RWPE1 (cell line): ENCODE measurements at regions not wholly inside any gene's neighbourhood (a gene's known extent, or its start where the extent isn't known, plus 50 kb on each side); places are given as distances from the start of the nearest gene placed in this dataset.
"Not testable (repeated sequence)": the region's sequence is repeated elsewhere in the genome, so short reads cannot be mapped to it uniquely, and the experiment has no call there.

ENCODE experiments used
- CTCF ChIA-PET: fragments of 350-600 bp; sonication (Branson Sonifier 250); formaldehyde crosslinking; extraction: SDS; loops from one replicate; lab custom pipeline; 2021; lab: Yijun Ruan, JAX
- POLR2A ChIA-PET: fragments of 400-600 bp; formaldehyde crosslinking; extraction: SDS; loops from one replicate; lab custom pipeline; 2020; ENCODE audit warnings: antibody characterized with exemption; ENCODE audit not compliant: low non-redundant PET; lab: Yijun Ruan, JAX
- DNase-seq: peaks from one replicate; pipeline ENCODE4 v3.0.0; 2012; ENCODE audit warnings: low spot score
- H3K27ac ChIP-seq: fragments of 450-650 bp; 2 replicates; pipeline ENCODE4 v1.5.1; 2017
- CTCF ChIP-seq: fragments of 450-650 bp; conservative IDR thresholded peaks from 2 replicates; pipeline ENCODE4 v1.5.1; 2017; ENCODE audit warnings: low read depth, mild to moderate bottlenecking

DNA sequence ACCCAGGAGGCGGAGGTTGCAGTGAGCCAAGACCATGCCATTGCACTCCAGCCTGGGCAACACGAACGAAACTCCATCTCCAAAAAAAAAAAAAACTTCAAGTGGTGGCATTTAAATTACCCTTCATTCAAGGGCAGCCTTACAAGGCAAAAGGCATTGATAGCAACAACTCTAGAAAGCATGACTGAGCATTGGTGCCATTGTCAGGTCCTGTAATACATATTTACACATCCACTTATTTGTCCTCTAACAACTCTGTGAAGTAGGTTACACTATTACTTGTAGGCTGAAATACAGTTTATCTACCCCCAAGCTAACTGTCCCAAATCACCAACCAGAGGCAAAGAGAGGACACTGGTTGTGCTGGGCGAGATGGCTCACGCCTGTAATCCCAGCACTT, 52.7 kb upstream of the LARP1 start:
- no peak for DNase-seq
- CTCF ChIA-PET = interaction anchor here (0.5 kb wide), 1 partner anchor 27 kb away, joined by 4 read pairs; no protein-coding TSS in a partner anchor
- no peak for TF ChIP-seq CTCF
- POLR2A ChIA-PET = no interaction called here
- no peak overlapping the region for H3K27ac ChIP-seq

GRCh38 chr5:154701725-154702124, 53.5 kb upstream of the LARP1 start:
- POLR2A ChIA-PET, H3K27ac ChIP-seq, DNase-seq: not testable (repeated sequence)
- CTCF ChIA-PET = interaction anchor here (0.5 kb wide), 1 partner anchor 28 kb away, joined by 4 read pairs; no protein-coding TSS in a partner anchor

DNA sequence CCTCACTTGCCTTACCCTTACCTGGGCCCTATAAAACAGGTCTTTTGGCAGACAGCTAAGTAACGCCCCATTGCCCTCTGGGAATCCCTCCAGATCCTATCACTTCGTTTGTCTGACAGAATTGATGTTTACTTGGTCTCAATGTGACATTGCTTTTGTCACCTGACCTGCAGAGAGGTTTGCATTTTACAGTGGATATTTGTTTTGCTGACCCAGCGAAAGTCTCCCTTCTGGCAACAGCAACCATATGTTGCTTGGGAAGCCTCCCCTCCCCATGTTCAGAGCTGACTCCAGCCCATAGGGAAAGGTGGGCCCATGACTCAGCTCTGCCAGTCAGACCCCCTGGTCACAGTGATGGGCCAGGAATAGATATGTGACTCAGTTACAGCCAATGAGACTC, 54.0 kb upstream of the LARP1 start:
- ChIA-PET CTCF (no interaction called here), POLR2A (no interaction called here)
- no peak for TF ChIP-seq CTCF
- no peak for DNase-seq
- H3K27ac ChIP-seq = no peak overlapping the region

GRCh38 chr5:154700289-154700928, 54.8 kb upstream of the LARP1 start:
- CTCF ChIA-PET, H3K27ac ChIP-seq, POLR2A ChIA-PET, DNase-seq: not testable (repeated sequence)

DNA sequence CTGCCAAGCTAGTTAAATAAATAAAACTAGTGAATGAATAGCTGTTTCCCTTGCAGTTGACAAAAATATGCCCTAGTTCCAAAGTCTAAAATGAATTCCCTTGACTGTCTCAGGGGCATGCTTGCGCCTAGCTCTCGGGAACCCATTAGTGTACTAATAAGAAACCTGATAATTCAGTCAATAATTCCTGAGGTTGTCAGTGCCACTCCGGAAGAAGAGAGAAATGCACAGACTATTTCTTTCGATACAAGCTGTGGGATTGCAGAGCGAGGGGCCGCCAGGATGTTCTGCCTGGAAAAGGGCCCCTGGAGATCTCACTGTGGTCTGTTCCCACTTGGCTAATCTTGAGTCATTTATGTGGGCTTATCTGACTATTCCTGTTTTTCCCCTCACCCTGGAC, 56.4 kb upstream of the LARP1 start:
- ChIA-PET CTCF (interaction anchor here (0.7 to 1.0 kb wide), 2 partner anchors 9 to 14 kb away, joined by 3 read pairs; no protein-coding TSS in a partner anchor), POLR2A (no interaction called here)
- no peak overlapping the region for H3K27ac ChIP-seq
- no peak for DNase-seq
- TF ChIP-seq CTCF = no peak

GRCh38 chr5:154697371-154697770, 57.8 kb upstream of the LARP1 start:
- DNase-seq = no peak
- CTCF ChIA-PET = no interaction called here
- POLR2A ChIA-PET = no interaction called here
- no peak for TF ChIP-seq CTCF
- no peak overlapping the region for H3K27ac ChIP-seq

GRCh38 chr5:154696891-154697290, 58.3 kb upstream of the LARP1 start:
- no peak for DNase-seq
- POLR2A ChIA-PET = no interaction called here
- CTCF ChIA-PET = no interaction called here
- no peak for TF ChIP-seq CTCF
- no peak overlapping the region for H3K27ac ChIP-seq
